ENCODE measurements at regions not wholly inside any gene's neighbourhood (a gene's known extent, or its start where the extent isn't known, plus 50 kb on each side); places are given as distances from the start of the nearest gene placed in this dataset.

GRCh38 chr18:56065086-56065485, 477.1 kb upstream of the TCF4 start:
- TF ChIP-seq CTCF (IDR thresholded peaks at IDR 0.05; ENCODE audit: borderline replicate concordance, extremely low read depth, low read length, poor library complexity, severe bottlenecking) (no peak), EZH2 (IDR thresholded peaks at IDR 0.05; ENCODE audit: borderline replicate concordance, low read depth, low read length, severe bottlenecking) (no peak)
